GM18867 (cell line): ENCODE measurements at regions not wholly inside any gene's neighbourhood (a gene's known extent, or its start where the extent isn't known, plus 50 kb on each side); places are given as distances from the start of the nearest gene placed in this dataset.

Source experiments
- ATAC-seq: cut with Tn5 transposase; IDR thresholded peaks from one replicate; pipeline ENCODE4 v1.9.1; 2021; ENCODE audit warnings: mild to moderate bottlenecking, moderate library complexity; ENCODE audit not compliant: unreplicated experiment

GRCh38 chr20:11529047-11529446 lies 388.6 kb upstream of the BTBD3 start:
- ATAC-seq: no peak

GRCh38 chr20:11537032-11537431 lies 380.7 kb upstream of the BTBD3 start:
- ATAC-seq: no peak

GRCh38 chr20:11539450-11539849 lies 378.2 kb upstream of the BTBD3 start:
- no peak for ATAC-seq

GRCh38 chr20:11540558-11540957 lies 377.1 kb upstream of the BTBD3 start:
- no peak for ATAC-seq

GRCh38 chr20:11542645-11543044 lies 375.0 kb upstream of the BTBD3 start:
- ATAC-seq: no peak

GRCh38 chr20:11544029-11544678 lies 373.5 kb upstream of the BTBD3 start:
- ATAC-seq: peak; percentile 88

- ATAC-seq: no peak
These were observed 370.8 kb upstream of the BTBD3 start for GRCh38 chr20:11546939-11547338.

- no peak for ATAC-seq
These were observed 368.3 kb upstream of the BTBD3 start for GRCh38 chr20:11549172-11550103.

GRCh38 chr20:11550657-11551338 lies 366.9 kb upstream of the BTBD3 start:
- ATAC-seq: no peak

- no peak for ATAC-seq
These were observed 366.2 kb upstream of the BTBD3 start for GRCh38 chr20:11551479-11551878.

- no peak for ATAC-seq
These were observed 364.1 kb upstream of the BTBD3 start for GRCh38 chr20:11553603-11554002.

GRCh38 chr20:11555510-11555909 lies 362.2 kb upstream of the BTBD3 start:
- ATAC-seq: no peak

- ATAC-seq: no peak
These were observed 361.3 kb upstream of the BTBD3 start for GRCh38 chr20:11556410-11556809.

- ATAC-seq: no peak
These were observed 353.2 kb upstream of the BTBD3 start for GRCh38 chr20:11564491-11564890.

GRCh38 chr20:11569163-11569562 lies 348.5 kb upstream of the BTBD3 start:
- no peak for ATAC-seq

- ATAC-seq: no peak
These were observed 344.2 kb upstream of the BTBD3 start for GRCh38 chr20:11573507-11573906.

GRCh38 chr20:11581271-11581670 lies 336.4 kb upstream of the BTBD3 start:
- ATAC-seq: no peak

GRCh38 chr20:11582060-11582459 lies 335.6 kb upstream of the BTBD3 start:
- ATAC-seq: no peak

GRCh38 chr20:11585752-11586352 lies 331.8 kb upstream of the BTBD3 start:
- ATAC-seq: no peak

GRCh38 chr20:11588875-11589274 lies 328.8 kb upstream of the BTBD3 start:
- no peak for ATAC-seq

GRCh38 chr20:11591965-11592364 lies 325.7 kb upstream of the BTBD3 start:
- ATAC-seq: no peak
